ENCODE measurements at regions not wholly inside any gene's neighbourhood (a gene's known extent, or its start where the extent isn't known, plus 50 kb on each side); places are given as distances from the start of the nearest gene placed in this dataset.

DNA sequence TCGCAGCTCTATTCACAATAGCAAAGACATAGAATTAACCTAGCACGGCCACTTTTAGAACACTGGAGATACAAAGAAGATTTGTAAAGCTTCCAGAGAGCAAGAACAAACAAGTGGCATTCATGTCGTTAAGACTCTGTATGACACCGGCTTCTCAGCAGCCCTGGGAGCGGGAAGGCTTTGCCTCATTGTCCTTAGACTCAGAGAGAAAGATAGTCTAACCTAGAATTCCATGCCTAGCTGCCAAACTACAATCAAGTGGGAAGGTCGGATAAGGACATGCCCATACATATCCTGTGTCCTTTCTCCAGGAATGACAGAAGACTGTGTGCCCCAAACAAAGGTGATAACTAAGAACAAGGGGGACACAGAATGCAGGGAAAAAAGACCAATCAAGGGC lies 1038.3 kb downstream of the BCL11B start:
- CTCF ChIA-PET, result no interaction called here
- ATAC-seq, result peak; percentile 60
- peaks cover 12% of the 10 kb centered on the region for H3K4me1 Mint-ChIP-seq

DNA sequence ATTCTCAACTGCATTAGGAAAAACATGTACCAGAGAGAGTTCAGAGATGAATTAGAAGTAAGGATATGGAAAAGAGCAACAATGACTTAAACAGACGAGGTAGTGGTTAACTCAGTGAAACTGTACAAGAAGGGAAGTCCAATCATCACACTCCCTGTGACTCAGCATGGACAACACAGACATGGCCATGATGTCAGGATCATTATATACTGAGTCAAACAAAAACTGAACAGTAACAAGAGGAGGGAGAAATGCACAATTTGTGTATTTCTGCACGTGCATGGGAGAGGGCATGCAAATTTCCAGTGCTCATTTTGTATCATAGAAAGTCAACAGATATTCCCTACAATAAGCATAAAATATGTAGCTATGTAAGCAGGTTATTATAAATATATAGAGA lies 1037.8 kb downstream of the BCL11B start:
- ATAC-seq (no peak), DNase-seq (ENCODE audit: low spot score) (no peak)
- Mint-ChIP-seq H3K36me3 (peaks cover 10% of the 10 kb centered on the region), H3K9me3 (peaks cover 33% of the 10 kb centered on the region), H3K27me3 (ENCODE audit: low read depth) (no peaks in the 10 kb centered on the region), H3K4me3 (no peak overlapping the region), H3K27ac (no peak overlapping the region), H3K4me1 (peaks cover 12% of the 10 kb centered on the region)
- CTCF ChIA-PET, result no interaction called here
- TF ChIP-seq TEAD1 (CRISPR knock-in tag; IDR thresholded peaks at IDR 0.05) (no peak), CTCF (IDR thresholded peaks at IDR 0.05) (no peak), SOX15 (CRISPR knock-in tag; IDR thresholded peaks at IDR 0.05) (no peak), JAZF1 (CRISPR knock-in tag; IDR thresholded peaks at IDR 0.05) (no peak), ZBTB43 (CRISPR knock-in tag; IDR thresholded peaks at IDR 0.05) (no peak), NR1H2 (CRISPR knock-in tag; IDR thresholded peaks at IDR 0.05) (no peak), NFE2L1 (CRISPR knock-in tag; IDR thresholded peaks at IDR 0.05) (no peak), EMX1 (CRISPR knock-in tag; IDR thresholded peaks at IDR 0.05) (no peak), ERG (CRISPR knock-in tag; IDR thresholded peaks at IDR 0.05) (no peak), JUN (CRISPR knock-in tag; IDR thresholded peaks at IDR 0.05) (no peak)
- TF ChIP-seq, protein P1, sequence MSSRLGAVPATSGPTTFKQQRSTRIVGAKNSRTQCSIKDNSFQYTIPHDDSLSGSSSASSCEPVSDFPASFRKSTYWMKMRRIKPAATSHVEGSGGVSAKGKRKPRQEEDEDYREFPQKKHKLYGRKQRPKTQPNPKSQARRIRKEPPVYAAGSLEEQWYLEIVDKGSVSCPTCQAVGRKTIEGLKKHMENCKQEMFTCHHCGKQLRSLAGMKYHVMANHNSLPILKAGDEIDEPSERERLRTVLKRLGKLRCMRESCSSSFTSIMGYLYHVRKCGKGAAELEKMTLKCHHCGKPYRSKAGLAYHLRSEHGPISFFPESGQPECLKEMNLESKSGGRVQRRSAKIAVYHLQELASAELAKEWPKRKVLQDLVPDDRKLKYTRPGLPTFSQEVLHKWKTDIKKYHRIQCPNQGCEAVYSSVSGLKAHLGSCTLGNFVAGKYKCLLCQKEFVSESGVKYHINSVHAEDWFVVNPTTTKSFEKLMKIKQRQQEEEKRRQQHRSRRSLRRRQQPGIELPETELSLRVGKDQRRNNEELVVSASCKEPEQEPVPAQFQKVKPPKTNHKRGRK (CRISPR knock-in tag; IDR thresholded peaks at IDR 0.05; ENCODE audit: borderline replicate concordance), result no peak
- POLR2A ChIA-PET, result no interaction called here

More for the DNA sequence above, 1038.3 kb downstream of the BCL11B start:
- H3K4me3 Mint-ChIP-seq, result no peak overlapping the region
- H3K27me3 Mint-ChIP-seq (ENCODE audit: low read depth), result no peaks in the 10 kb centered on the region
- TF ChIP-seq CREM (CRISPR knock-in tag; IDR thresholded peaks at IDR 0.05) (no peak), SMAD3 (CRISPR knock-in tag; IDR thresholded peaks at IDR 0.05; ENCODE audit: borderline replicate concordance) (no peak), NR3C1 (CRISPR knock-in tag; conservative IDR thresholded peaks at IDR 0.05; ENCODE audit: low read depth) (no peak), MAX (CRISPR knock-in tag; IDR thresholded peaks at IDR 0.05) (no peak), ZNF396 (CRISPR knock-in tag; IDR thresholded peaks at IDR 0.05; ENCODE audit: borderline replicate concordance) (no peak), RORB (CRISPR knock-in tag; IDR thresholded peaks at IDR 0.05) (no peak), ZSCAN18 (CRISPR knock-in tag; IDR thresholded peaks at IDR 0.05) (no peak)
- peaks cover 29% of the 10 kb centered on the region for H3K9me3 Mint-ChIP-seq
- DNase-seq (ENCODE audit: low spot score), result no peak
- POLR2A ChIA-PET, result no interaction called here
- peaks cover 10% of the 10 kb centered on the region for H3K36me3 Mint-ChIP-seq
- H3K27ac Mint-ChIP-seq, result 0 out of 2 replicates have a peak overlapping the region, but pooled peaks have one; percentile 3

All from WTC11 (cell line).